ENCODE measurements at regions not wholly inside any gene's neighbourhood (a gene's known extent, or its start where the extent isn't known, plus 50 kb on each side); places are given as distances from the start of the nearest gene placed in this dataset.

DNA sequence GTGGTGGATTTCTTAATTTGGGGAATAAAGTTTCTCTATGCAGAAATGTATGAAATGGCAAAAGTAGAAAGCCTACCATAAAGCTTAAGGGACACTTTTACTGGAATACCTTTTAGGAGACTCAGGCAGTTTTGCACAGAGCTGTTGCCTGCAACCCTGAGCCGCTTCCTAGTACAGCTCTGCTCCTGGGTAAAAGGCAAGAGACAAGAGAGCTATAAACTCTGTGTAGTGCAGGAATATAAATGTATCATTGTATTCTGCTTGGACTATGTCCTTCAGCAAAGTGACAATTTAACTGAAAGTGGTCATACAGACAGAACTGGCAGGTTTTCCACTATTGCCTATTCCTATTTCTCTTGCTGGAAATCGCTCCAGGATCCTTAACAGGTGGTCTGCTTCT lies 65.3 kb upstream of the MYOCD start:
- H3K36me3 ChIP-seq: no peaks in the 10 kb centered on the region
- H3K4me3 ChIP-seq: no peak overlapping the region
- no peaks in the 10 kb centered on the region for H3K9me3 ChIP-seq
- ATAC-seq (no peak), DNase-seq (no peak)
- H3K4me1 ChIP-seq: no peaks in the 10 kb centered on the region
- TF ChIP-seq, protein P1, sequence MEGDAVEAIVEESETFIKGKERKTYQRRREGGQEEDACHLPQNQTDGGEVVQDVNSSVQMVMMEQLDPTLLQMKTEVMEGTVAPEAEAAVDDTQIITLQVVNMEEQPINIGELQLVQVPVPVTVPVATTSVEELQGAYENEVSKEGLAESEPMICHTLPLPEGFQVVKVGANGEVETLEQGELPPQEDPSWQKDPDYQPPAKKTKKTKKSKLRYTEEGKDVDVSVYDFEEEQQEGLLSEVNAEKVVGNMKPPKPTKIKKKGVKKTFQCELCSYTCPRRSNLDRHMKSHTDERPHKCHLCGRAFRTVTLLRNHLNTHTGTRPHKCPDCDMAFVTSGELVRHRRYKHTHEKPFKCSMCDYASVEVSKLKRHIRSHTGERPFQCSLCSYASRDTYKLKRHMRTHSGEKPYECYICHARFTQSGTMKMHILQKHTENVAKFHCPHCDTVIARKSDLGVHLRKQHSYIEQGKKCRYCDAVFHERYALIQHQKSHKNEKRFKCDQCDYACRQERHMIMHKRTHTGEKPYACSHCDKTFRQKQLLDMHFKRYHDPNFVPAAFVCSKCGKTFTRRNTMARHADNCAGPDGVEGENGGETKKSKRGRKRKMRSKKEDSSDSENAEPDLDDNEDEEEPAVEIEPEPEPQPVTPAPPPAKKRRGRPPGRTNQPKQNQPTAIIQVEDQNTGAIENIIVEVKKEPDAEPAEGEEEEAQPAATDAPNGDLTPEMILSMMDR (IDR thresholded peaks at IDR 0.05): no peak
- peaks cover 7% of the 10 kb centered on the region for H3K27me3 ChIP-seq (ENCODE audit: low read depth)
- H3K27ac ChIP-seq: no peak overlapping the region
- intact Hi-C loops (cut with DNase I): no loop called here

DNA sequence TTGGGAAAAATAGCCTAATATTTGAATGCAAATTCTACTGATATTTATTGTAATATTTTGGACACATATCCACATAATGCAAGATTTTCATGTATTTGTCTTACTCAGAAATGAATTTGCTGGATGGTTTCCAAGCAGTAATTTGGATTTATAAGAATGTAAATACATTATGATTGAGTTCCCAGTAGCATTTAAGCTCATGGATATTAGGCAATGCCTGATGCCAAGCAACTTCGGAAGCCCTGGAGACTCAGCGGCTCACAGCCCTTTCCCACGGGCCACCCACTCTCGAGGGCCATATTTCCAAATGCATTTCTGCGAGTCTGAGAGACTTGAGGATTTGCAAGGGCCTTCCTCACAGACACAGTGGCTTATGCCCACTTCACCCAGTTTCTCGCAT lies 62.1 kb upstream of the MYOCD start:
- Histone ChIP-seq H3K27ac (no peak overlapping the region), H3K36me3 (no peaks in the 10 kb centered on the region), H3K27me3 (ENCODE audit: low read depth) (peaks cover 7% of the 10 kb centered on the region), H3K9me3 (no peaks in the 10 kb centered on the region), H3K4me1 (no peaks in the 10 kb centered on the region), H3K4me3 (no peak overlapping the region)
- ATAC-seq (no peak), DNase-seq (no peak)
- TF ChIP-seq, protein P1 (IDR thresholded peaks at IDR 0.05): no peak
- intact Hi-C loops (cut with DNase I): no loop called here

DNA sequence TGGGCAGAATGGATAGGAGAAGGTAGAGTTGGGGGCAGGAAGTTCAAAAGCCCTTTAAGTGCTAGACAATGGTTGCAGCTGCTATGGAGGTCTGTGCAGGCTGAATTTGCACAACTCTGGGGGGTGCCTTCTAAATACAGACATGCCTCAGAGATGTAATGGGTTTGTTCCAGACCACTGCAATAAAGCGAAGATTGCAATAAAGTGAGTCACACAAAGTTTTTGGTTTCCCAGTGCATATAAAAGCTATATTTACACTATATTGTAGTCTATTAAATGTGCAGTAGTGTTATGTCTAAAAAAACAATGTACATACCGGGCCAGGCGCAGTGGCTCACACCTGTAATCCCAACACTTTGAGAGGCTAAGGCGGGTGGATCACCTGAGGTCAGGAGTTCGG lies 60.5 kb upstream of the MYOCD start:
- DNase-seq: no peak

DNA sequence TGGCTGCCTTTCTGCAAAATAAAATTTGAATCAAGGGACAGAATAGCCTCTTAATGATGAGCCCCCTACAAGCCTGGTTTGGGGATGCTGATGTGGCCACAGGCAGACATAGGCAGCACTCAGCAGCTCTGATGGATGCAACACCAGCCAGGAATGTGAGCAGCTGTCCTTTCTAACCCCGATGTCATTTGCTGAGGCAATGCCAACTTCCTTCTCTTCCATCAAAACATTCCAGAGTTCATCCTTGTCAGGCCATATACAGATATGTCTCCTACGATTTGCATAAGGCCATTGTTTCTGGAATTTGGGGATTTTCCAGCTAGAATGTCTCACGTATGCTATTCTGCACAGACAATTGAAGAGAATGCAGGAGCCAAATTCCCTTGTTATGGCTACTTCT lies 52.1 kb upstream of the MYOCD start:
- ATAC-seq (no peak), DNase-seq (no peak)
- Histone ChIP-seq H3K36me3 (no peaks in the 10 kb centered on the region), H3K4me1 (no peaks in the 10 kb centered on the region), H3K4me3 (no peak overlapping the region), H3K27ac (no peak overlapping the region), H3K9me3 (no peaks in the 10 kb centered on the region), H3K27me3 (ENCODE audit: low read depth) (no peaks in the 10 kb centered on the region)
- intact Hi-C loops (cut with DNase I): no loop called here
- TF ChIP-seq, protein P1 (IDR thresholded peaks at IDR 0.05): no peak

More for the DNA sequence above, 60.5 kb upstream of the MYOCD start:
- no peak for ATAC-seq
- no peaks in the 10 kb centered on the region for H3K36me3 ChIP-seq
- no peak overlapping the region for H3K4me3 ChIP-seq
- intact Hi-C loops (cut with DNase I): no loop called here
- TF ChIP-seq, protein P1 (IDR thresholded peaks at IDR 0.05): no peak
- no peaks in the 10 kb centered on the region for H3K9me3 ChIP-seq
- H3K27me3 ChIP-seq (ENCODE audit: low read depth): peaks cover 7% of the 10 kb centered on the region
- H3K27ac ChIP-seq: no peak overlapping the region
- H3K4me1 ChIP-seq: no peaks in the 10 kb centered on the region

Measured in lower lobe of right lung (tissue), 2 donors.